GM23338 (cell line): ENCODE measurements at regions not wholly inside any gene's neighbourhood (a gene's known extent, or its start where the extent isn't known, plus 50 kb on each side); places are given as distances from the start of the nearest gene placed in this dataset.
"Not testable (repeated sequence)": the region's sequence is repeated elsewhere in the genome, so short reads cannot be mapped to it uniquely, and the experiment has no call there.

Source experiments
- ATAC-seq: fragments of 200-7000 bp; cut with Tn5 transposase; 3 replicates; pipeline ENCODE4 v1.9.1; 2020
- DNase-seq: peaks from one replicate; pipeline ENCODE4 v3.0.0-alpha.2; 2015; ENCODE audit warnings: low spot score
- H2AFZ ChIP-seq: fragments of 200-600 bp; sonication (generic); 2 replicates; pipeline ENCODE4 v1.8.0; 2016; ENCODE audit warnings: antibody characterized with exemption, mild to moderate bottlenecking, moderate library complexity
- H3F3A ChIP-seq: fragments of 200-600 bp; sonication (generic); replicated peaks from 2 replicates; pipeline ENCODE4 v1.8.0; 2017; ENCODE audit warnings: antibody characterized with exemption, mixed run types, low read depth
- H3K27ac ChIP-seq: fragments of 200-600 bp; sonication (generic); 2 replicates; pipeline ENCODE4 v1.6.1; 2016; ENCODE audit warnings: low read depth
- H3K27me3 ChIP-seq: fragments of 200-600 bp; sonication (generic); 2 replicates; pipeline ENCODE4 v1.8.0; 2016; ENCODE audit warnings: mild to moderate bottlenecking, mixed run types, moderate library complexity; ENCODE audit not compliant: insufficient read depth
- H3K36me3 ChIP-seq: fragments of 200-600 bp; sonication (generic); 2 replicates; pipeline ENCODE4 v1.8.0; 2016; ENCODE audit warnings: mild to moderate bottlenecking; ENCODE audit not compliant: insufficient read depth
- H3K4me1 ChIP-seq: fragments of 200-600 bp; sonication (generic); 2 replicates; pipeline ENCODE4 v1.8.0; 2016; ENCODE audit warnings: mild to moderate bottlenecking, moderate library complexity; ENCODE audit not compliant: insufficient read depth
- H3K4me2 ChIP-seq: fragments of 200-600 bp; sonication (generic); 2 replicates; pipeline ENCODE4 v1.7.1; 2017; ENCODE audit warnings: mixed run types
- H3K4me3 ChIP-seq: fragments of 200-600 bp; sonication (generic); 2 replicates; pipeline ENCODE4 v1.6.1; 2016; ENCODE audit warnings: mixed run types
- H3K79me2 ChIP-seq: fragments of 200-600 bp; sonication (generic); replicated peaks from 2 replicates; pipeline ENCODE4 v1.8.0; 2017; ENCODE audit warnings: mild to moderate bottlenecking; ENCODE audit not compliant: insufficient read depth
- H3K9me2 ChIP-seq: fragments of 200-600 bp; sonication (generic); 2 replicates; pipeline ENCODE4 v1.8.0; 2017; ENCODE audit not compliant: insufficient read depth
- H4K20me1 ChIP-seq: fragments of 200-600 bp; sonication (generic); replicated peaks from 2 replicates; pipeline ENCODE4 v1.8.0; 2017; ENCODE audit warnings: mild to moderate bottlenecking; ENCODE audit not compliant: insufficient read depth
- H3K27ac Mint-ChIP-seq: 2 replicates; pipeline ENCODE4 v1.8.0; 2020; ENCODE audit warnings: inconsistent platforms, mild to moderate bottlenecking, moderate library complexity, mixed read lengths
- H3K27me3 Mint-ChIP-seq: 3 replicates; pipeline ENCODE4 v1.8.0; 2022; ENCODE audit warnings: low read depth, mild to moderate bottlenecking, moderate library complexity, mixed read lengths, inconsistent platforms; ENCODE audit not compliant: insufficient read depth, poor library complexity
- H3K36me3 Mint-ChIP-seq: 3 replicates; pipeline ENCODE4 v1.8.0; 2021; ENCODE audit warnings: low read depth, mild to moderate bottlenecking, inconsistent platforms, moderate library complexity, mixed read lengths
- H3K4me1 Mint-ChIP-seq: 3 replicates; pipeline ENCODE4 v1.8.0; 2020; ENCODE audit warnings: mild to moderate bottlenecking, inconsistent platforms, mixed read lengths
- H3K4me3 Mint-ChIP-seq: 3 replicates; pipeline ENCODE4 v1.8.0; 2021; ENCODE audit warnings: moderate library complexity, mild to moderate bottlenecking, inconsistent platforms, mixed read lengths
- H3K9me3 Mint-ChIP-seq: 3 replicates; pipeline ENCODE4 v1.8.0; 2020; ENCODE audit warnings: moderate library complexity, mild to moderate bottlenecking, inconsistent platforms, mixed read lengths

DNA sequence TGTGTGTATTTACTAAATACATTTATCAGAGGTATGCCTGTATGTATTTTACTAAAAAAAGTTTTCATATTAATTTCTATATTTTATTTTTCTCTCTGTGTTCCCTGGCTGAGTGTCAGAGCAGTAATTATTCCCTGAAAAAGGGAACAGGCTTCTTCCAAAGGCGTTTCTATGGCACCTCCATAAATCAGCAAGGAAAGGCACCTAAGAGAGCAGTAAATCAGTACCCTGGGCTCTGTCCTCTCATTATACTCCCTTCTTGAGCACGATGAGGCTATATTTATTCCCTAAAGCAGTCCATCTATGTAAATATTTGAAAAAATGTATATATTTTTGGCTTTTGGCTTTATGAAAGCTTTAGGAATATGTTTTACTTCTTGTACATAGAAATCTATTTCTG lies 806.3 kb downstream of the PRIM2 start:
- not testable (repeated sequence) for DNase-seq, H4K20me1 ChIP-seq, H3F3A ChIP-seq, H3K36me3 ChIP-seq, H3K4me1 ChIP-seq, H2AFZ ChIP-seq, ATAC-seq, H3K4me2 ChIP-seq, H3K27me3 ChIP-seq, H3K27ac Mint-ChIP-seq, H3K27ac ChIP-seq, H3K4me1 Mint-ChIP-seq, H3K9me2 ChIP-seq, H3K4me3 Mint-ChIP-seq, H3K36me3 Mint-ChIP-seq, H3K4me3 ChIP-seq, H3K79me2 ChIP-seq, H3K27me3 Mint-ChIP-seq
- H3K9me3 Mint-ChIP-seq: peaks cover 74% of the 10 kb centered on the region

DNA sequence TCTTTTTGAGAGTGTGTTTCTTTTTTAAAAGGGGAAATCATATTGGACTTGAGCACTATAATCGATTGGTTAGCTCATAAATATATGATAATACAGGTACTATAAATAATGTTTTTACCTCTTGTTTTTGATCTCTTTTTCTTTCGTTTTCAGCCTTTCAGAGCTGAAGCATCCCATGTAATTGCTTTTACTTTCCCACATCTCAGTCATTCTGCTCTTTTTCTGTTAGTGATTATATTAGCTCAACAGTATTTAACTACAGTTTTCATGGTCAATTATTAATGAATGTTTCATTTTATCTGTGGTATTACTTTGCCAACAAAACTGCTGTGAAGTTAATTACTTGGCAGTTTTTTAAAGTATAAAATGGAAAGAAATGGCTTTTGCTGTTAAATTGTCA lies 811.1 kb downstream of the PRIM2 start:
- H3K4me1 ChIP-seq, H3K4me2 ChIP-seq, H3F3A ChIP-seq, H3K27me3 Mint-ChIP-seq, H3K27me3 ChIP-seq, H2AFZ ChIP-seq, DNase-seq, H3K9me2 ChIP-seq, H3K27ac ChIP-seq, H3K4me3 Mint-ChIP-seq, H3K4me1 Mint-ChIP-seq, H3K79me2 ChIP-seq, H4K20me1 ChIP-seq, ATAC-seq, H3K27ac Mint-ChIP-seq, H3K36me3 ChIP-seq, H3K4me3 ChIP-seq: not testable (repeated sequence)
- Mint-ChIP-seq H3K36me3 (peaks cover 19% of the 10 kb centered on the region), H3K9me3 (peaks cover 75% of the 10 kb centered on the region)

DNA sequence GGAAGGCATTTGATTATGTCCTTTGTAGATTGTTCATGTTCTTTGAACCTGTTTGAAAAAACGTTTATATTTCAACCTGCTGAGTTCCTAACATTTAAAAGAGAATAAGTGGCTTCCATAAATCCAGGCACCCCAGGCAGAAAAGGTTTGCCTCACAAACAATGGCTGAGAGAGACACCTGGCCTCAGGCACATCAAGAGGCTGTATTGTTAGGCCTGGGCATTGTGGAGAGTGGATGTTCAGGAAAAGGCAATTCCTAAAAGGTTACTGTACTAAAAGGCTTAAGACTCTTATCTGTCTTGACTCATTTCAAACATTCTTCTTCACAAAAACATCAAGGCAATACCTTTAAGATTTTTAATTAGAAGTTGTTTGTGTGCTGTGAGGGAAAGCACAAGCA lies 811.7 kb downstream of the PRIM2 start:
- peaks cover 19% of the 10 kb centered on the region for H3K36me3 Mint-ChIP-seq
- not testable (repeated sequence) for H3K4me1 ChIP-seq, H3K27me3 Mint-ChIP-seq, H3K4me3 Mint-ChIP-seq, H3K4me1 Mint-ChIP-seq, H3K4me2 ChIP-seq, H3K27ac ChIP-seq, H3K27me3 ChIP-seq, H3K9me2 ChIP-seq, H3K27ac Mint-ChIP-seq, H3K4me3 ChIP-seq, H3K79me2 ChIP-seq, H3F3A ChIP-seq, H2AFZ ChIP-seq, H4K20me1 ChIP-seq, H3K36me3 ChIP-seq
- peak; percentile 56; the same call in 2 of the 3 replicates for ATAC-seq
- peak; percentile 10 for DNase-seq
- peaks cover 73% of the 10 kb centered on the region for H3K9me3 Mint-ChIP-seq

DNA sequence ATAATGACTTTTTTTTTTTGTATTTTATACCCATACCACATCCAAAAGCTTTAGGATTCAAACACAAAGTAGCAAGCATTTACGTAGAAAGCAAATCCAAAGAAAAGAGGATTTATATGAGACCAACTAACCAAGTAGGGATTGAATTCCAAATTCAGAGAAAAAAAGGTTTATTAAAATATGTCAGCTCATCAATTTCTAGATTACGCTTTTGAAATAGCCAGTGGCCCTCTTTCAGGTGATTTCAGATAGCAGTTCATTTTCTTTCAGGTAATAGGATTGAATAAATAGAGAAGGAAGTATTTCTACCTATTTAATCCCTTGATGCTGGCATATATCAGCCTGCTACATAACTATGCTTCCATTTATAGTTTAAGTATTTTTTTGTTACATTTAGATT lies 822.3 kb downstream of the PRIM2 start:
- not testable (repeated sequence) for H3K4me1 Mint-ChIP-seq, H3F3A ChIP-seq, H3K4me3 ChIP-seq, H3K4me2 ChIP-seq, H3K4me3 Mint-ChIP-seq, H3K27ac Mint-ChIP-seq, H2AFZ ChIP-seq, H3K36me3 ChIP-seq, H3K9me2 ChIP-seq, H3K36me3 Mint-ChIP-seq, ATAC-seq, H3K27me3 Mint-ChIP-seq, DNase-seq, H3K4me1 ChIP-seq, H3K27me3 ChIP-seq, H3K79me2 ChIP-seq, H4K20me1 ChIP-seq, H3K27ac ChIP-seq
- peaks cover 67% of the 10 kb centered on the region for H3K9me3 Mint-ChIP-seq

DNA sequence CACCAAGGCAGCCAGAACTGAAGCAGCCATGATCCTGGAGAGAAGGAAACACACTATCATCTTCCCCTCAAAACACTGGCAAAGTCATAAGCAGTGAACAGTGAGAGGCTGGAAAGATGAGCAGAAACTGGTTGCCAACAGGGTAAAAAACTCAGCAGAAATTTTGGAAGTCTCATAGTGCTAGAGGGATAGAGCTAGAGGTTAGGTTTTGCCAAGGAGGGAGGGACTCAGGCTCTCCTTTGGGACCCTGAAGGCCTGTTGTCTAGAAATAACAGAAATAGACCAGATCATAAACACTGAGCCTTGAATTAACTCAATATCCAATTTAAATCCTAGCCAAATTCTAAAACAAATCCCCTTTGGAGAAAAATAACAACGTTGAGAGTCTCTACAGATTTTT lies 853.6 kb downstream of the PRIM2 start:
- not testable (repeated sequence) for H3K4me1 ChIP-seq, H3K4me1 Mint-ChIP-seq, H3K36me3 ChIP-seq, H3F3A ChIP-seq, H3K9me2 ChIP-seq, H3K4me2 ChIP-seq, H3K27me3 Mint-ChIP-seq, H3K27me3 ChIP-seq, DNase-seq, H3K4me3 ChIP-seq, H3K79me2 ChIP-seq, H3K4me3 Mint-ChIP-seq, ATAC-seq, H3K36me3 Mint-ChIP-seq, H4K20me1 ChIP-seq, H3K27ac ChIP-seq, H2AFZ ChIP-seq, H3K27ac Mint-ChIP-seq
- H3K9me3 Mint-ChIP-seq: peaks cover 73% of the 10 kb centered on the region

DNA sequence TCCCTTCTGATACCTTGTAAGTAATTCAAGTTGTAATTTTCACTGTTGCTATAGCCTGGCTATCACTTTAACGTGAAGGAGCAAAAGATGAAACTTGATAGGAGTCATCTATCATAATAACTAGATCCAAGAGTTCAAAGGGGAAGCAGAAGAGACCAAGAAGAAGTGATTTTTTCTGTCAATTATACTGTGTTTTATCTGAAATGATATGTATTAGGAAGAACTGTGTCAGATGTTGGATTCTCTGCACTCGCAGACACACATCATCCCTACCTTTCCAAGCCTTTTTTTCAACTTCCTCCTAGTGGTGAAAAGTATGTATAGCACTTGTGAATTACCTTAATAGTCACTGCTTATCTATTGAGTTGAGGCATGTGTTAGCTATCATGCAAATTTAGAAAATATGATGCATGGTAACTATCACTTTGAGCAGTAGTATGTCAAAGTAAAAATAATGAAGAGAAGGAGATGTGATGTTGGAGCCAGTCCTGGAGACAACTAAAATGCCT lies 864.2 kb downstream of the PRIM2 start:
- not testable (repeated sequence) for H3K4me1 Mint-ChIP-seq, H3K36me3 Mint-ChIP-seq, H4K20me1 ChIP-seq, H3K27ac ChIP-seq, DNase-seq, H3K4me3 Mint-ChIP-seq, H3K9me2 ChIP-seq, H3K4me2 ChIP-seq, H3K27me3 Mint-ChIP-seq, ATAC-seq, H3F3A ChIP-seq, H2AFZ ChIP-seq, H3K27ac Mint-ChIP-seq, H3K79me2 ChIP-seq, H3K36me3 ChIP-seq, H3K4me3 ChIP-seq, H3K4me1 ChIP-seq, H3K27me3 ChIP-seq
- H3K9me3 Mint-ChIP-seq: peaks cover 52% of the 10 kb centered on the region

DNA sequence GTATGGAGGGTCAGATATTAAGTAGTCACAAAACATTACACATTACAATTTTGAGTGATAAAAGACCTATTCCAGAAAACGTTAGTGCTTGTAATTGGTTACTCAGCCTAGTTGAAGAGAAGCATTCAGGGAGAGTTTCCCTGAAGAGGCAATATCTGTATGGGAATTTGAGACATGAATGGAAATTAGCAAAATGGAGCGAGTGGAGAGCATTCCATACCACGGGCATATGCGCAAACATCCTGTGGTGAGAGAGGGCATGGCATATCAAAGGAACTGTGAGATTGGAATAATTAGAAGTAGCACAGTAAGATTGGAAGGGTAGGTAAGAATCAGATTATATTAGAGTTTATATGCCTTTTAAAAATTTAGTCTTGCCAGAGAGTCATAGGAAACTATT lies 867.9 kb downstream of the PRIM2 start:
- H3K27ac Mint-ChIP-seq, H3K4me1 ChIP-seq, H3K79me2 ChIP-seq, H3K4me3 Mint-ChIP-seq, H3K4me1 Mint-ChIP-seq, H3K4me2 ChIP-seq, H3K36me3 ChIP-seq, H3K27me3 Mint-ChIP-seq, H3K36me3 Mint-ChIP-seq, H2AFZ ChIP-seq, ATAC-seq, H3K27me3 ChIP-seq, H4K20me1 ChIP-seq, H3K9me2 ChIP-seq, H3K27ac ChIP-seq, H3F3A ChIP-seq, DNase-seq, H3K4me3 ChIP-seq: not testable (repeated sequence)
- peaks cover 71% of the 10 kb centered on the region for H3K9me3 Mint-ChIP-seq
